ENCODE measurements at regions not wholly inside any gene's neighbourhood (a gene's known extent, or its start where the extent isn't known, plus 50 kb on each side); places are given as distances from the start of the nearest gene placed in this dataset.

- no peak for DNase-seq (ENCODE audit: low spot score)
- TF ChIP-seq, protein P1, sequence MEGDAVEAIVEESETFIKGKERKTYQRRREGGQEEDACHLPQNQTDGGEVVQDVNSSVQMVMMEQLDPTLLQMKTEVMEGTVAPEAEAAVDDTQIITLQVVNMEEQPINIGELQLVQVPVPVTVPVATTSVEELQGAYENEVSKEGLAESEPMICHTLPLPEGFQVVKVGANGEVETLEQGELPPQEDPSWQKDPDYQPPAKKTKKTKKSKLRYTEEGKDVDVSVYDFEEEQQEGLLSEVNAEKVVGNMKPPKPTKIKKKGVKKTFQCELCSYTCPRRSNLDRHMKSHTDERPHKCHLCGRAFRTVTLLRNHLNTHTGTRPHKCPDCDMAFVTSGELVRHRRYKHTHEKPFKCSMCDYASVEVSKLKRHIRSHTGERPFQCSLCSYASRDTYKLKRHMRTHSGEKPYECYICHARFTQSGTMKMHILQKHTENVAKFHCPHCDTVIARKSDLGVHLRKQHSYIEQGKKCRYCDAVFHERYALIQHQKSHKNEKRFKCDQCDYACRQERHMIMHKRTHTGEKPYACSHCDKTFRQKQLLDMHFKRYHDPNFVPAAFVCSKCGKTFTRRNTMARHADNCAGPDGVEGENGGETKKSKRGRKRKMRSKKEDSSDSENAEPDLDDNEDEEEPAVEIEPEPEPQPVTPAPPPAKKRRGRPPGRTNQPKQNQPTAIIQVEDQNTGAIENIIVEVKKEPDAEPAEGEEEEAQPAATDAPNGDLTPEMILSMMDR (IDR thresholded peaks at IDR 0.05; ENCODE audit: extremely low read depth, insufficient read depth, missing control alignments) = no peak
- in situ Hi-C loops (cut with MboI; ENCODE audit: low pct_unique_long_range_greater_than_20kb, low sequenced_read_pairs, unreplicated experiment) = no loop called here
These were observed 1143.9 kb upstream of the GJE1 start for GRCh38 chr6:140988780-140989179.

DNA sequence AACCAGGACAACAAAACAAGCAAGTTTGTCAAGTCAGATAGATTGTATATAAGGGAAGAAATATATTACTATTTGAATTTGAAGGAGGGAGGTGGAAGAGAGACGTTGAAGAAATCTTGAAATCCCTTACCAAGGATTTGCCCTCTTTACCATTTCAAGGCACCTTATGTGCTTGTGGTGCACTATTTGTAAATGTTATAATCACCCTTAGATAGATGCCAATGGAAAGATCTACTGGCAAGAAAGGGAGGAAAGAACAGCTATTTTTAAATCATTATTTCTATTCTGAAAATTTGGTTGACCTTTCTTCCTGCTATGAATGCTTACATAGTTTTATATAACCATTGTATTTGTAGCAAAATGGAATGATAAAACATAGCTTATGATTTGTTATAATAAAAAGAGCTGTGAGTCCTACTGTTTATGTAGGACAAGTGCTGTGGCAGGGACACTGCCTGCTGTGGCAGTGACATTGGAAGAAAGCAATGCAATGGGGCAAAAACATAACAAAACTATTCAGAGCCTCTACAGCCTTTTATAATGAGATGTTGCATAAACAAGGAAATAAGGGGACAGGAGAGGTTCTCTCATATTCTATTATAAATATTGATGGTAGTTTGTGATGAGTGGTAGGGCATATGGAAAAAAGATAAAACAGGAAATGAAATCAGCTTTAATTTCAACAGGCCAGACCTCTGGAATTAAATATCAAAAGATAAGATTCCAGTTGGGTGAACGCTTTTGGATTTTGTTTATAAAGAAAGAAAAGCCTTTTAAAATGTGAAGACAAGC is 1145.2 kb upstream of the GJE1 start:
- in situ Hi-C loops (cut with MboI; ENCODE audit: low pct_unique_long_range_greater_than_20kb, low sequenced_read_pairs, unreplicated experiment) = no loop called here
- DNase-seq (ENCODE audit: low spot score) = no peak
- TF ChIP-seq, protein P1 (IDR thresholded peaks at IDR 0.05; ENCODE audit: extremely low read depth, insufficient read depth, missing control alignments) = no peak

DNA sequence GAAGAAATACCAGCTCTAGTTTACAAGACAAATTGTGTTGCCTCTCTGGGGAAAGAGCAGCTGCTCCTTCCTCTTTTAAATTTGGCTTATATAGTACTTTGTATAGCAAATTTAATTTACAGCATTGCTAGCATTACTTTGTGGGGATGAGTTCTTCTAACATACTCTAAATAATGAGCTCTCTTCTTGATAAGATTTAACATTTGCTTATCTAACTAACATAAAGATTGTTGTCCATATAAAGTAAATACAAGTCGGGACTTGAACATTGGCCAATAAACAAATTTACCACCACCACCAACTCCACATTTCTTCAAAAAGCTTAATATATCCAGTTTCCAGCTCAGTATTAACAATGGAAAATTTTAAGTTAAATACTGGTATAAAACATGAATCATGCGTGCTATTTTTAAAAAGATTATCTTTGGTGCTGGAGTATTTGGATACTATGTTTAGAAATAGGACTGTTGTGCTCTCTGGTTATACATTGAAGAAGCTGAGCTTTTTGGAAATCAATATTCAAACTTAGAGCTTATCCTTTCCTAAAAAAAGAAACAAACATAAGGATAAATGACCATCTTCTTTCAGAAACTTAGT is 1146.9 kb upstream of the GJE1 start:
- in situ Hi-C loops (cut with MboI; ENCODE audit: low pct_unique_long_range_greater_than_20kb, low sequenced_read_pairs, unreplicated experiment) = no loop called here

DNA sequence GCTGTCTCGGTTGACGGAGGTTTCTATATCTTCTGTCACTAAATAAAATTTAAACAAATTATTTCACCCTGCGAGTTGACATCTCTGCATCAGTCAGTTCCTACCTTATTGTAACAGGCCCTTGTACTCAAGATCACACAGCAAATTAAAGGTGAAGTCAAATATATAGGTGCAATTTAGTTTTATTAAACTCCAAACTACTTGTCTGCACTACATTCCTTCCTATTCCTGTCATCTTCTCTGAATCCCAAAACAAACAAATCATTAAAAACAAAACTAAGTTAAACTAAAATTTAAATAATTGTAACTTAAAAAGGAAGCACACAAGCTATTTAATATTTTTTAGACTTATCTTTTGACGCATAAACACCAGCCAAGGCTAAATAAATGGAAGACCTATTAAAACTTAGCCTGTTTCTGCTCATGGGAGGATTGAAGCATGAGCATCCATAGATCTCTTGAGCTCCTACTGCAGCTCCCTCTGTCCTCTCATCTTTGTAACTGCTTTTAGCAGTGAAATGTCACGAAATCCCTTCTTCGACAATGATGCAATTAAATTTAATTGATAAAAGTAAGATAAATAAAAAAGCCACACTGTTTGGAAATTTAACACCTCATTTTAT is 1152.3 kb upstream of the GJE1 start:
- in situ Hi-C loops (cut with MboI; ENCODE audit: low pct_unique_long_range_greater_than_20kb, low sequenced_read_pairs, unreplicated experiment) = no loop called here
- DNase-seq (ENCODE audit: low spot score) = no peak
- TF ChIP-seq, protein P1 (IDR thresholded peaks at IDR 0.05; ENCODE audit: extremely low read depth, insufficient read depth, missing control alignments) = no peak

More for the DNA sequence above, 1146.9 kb upstream of the GJE1 start:
- TF ChIP-seq, protein P1 (IDR thresholded peaks at IDR 0.05; ENCODE audit: extremely low read depth, insufficient read depth, missing control alignments) = no peak
- DNase-seq (ENCODE audit: low spot score) = no peak

- in situ Hi-C loops (cut with MboI; ENCODE audit: low pct_unique_long_range_greater_than_20kb, low sequenced_read_pairs, unreplicated experiment) = no loop called here
- TF ChIP-seq, protein P1 (IDR thresholded peaks at IDR 0.05; ENCODE audit: extremely low read depth, insufficient read depth, missing control alignments) = no peak
- no peak for DNase-seq (ENCODE audit: low spot score)
These were observed 1153.1 kb upstream of the GJE1 start for GRCh38 chr6:140979642-140980091.

DNA sequence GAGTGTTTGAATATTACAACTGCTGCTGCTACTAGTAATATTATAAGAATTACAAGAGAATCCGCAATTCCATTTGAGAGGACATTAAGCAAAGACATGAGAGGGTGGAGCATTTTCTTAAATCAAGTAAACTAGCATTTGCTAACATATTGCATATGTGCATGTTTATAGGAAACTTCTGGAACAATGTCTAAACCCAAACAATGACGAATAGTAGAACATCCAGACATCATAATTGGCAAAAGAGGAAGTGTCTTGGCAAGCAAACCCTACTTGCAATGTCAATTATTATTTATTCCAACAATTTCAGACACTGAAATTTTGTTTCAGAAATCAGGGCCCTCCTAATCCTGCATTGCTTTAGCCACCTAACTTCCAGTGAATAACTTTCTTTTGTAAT is 1155.3 kb upstream of the GJE1 start:
- TF ChIP-seq, protein P1 (IDR thresholded peaks at IDR 0.05; ENCODE audit: extremely low read depth, insufficient read depth, missing control alignments) = no peak
- no peak for DNase-seq (ENCODE audit: low spot score)
- in situ Hi-C loops (cut with MboI; ENCODE audit: low pct_unique_long_range_greater_than_20kb, low sequenced_read_pairs, unreplicated experiment) = no loop called here
